Bone marrow (tissue), 2 donors: ENCODE measurements at regions not wholly inside any gene's neighbourhood (a gene's known extent, or its start where the extent isn't known, plus 50 kb on each side); places are given as distances from the start of the nearest gene placed in this dataset.

ENCODE experiments used
- DNase-seq, 2 donors: peaks; one replicate each; lab custom pipeline; 2025; lab: John Stamatoyannopoulos, UW

GRCh38 chr1:38402230-38402815 is 355.7 kb upstream of the POU3F1 start:
- no peak for DNase-seq

- no peak for DNase-seq
These were observed 350.0 kb upstream of the POU3F1 start for GRCh38 chr1:38396606-38397005.

DNA sequence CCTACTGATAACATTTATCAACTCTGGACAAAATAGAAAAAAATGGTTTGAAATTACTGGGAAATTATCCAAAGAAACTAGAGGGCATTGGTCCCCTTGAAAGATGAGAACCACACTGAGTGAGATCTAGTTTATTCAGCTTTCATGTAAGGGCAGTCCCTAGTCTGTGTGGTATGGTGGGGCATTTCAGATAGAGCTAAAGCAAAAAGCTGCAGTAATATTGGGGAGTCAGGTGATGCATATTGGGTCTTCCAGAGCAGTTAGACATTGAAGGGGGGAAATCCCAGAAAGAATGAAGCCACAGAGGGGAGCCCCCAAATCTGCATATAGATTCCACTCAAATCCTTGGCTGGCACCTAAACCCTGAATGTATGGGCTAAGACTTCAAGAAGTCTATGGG is 347.7 kb upstream of the POU3F1 start:
- no peak for DNase-seq

GRCh38 chr1:38392861-38393260 is 346.3 kb upstream of the POU3F1 start:
- DNase-seq = no peak

DNA sequence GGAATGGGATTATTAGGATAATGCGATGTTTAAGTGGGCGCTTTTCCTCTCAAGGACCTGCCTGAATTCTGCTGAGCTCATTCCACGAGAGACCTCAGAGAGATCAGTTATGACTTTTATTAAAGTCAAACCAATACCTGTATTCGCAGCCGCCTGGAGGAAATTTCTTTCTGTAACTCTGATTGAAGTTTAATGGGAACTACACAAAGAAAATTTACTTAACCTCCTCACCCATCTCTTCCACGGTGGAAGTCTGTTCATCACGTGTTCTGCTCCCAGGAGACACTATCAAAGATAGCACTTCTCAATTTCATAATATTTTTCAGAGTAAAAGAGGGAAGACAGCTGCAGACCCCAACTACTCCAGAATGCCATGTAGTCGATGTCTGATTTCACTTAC is 334.7 kb upstream of the POU3F1 start:
- no peak for DNase-seq

GRCh38 chr1:38376577-38376976 is 330.0 kb upstream of the POU3F1 start:
- DNase-seq = no peak

GRCh38 chr1:38375035-38375434 is 328.4 kb upstream of the POU3F1 start:
- DNase-seq = no peak

DNA sequence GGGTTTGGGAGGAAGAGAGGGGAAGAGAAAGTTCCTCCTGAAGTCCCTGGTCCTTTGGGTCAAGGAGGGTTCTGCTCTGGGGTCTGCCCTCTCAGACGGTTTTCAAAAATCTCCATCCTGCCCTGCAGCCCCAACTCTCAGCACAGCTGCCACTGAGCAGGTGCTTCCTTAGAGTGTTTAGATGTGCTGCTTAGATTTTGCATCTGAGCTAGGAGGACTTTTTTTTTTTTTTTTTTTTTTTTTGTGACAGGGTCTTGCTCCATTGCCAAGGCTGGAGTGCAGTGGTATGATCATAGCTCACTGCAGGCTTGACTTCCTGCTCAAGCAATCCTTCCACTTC is 324.9 kb upstream of the POU3F1 start:
- no peak for DNase-seq

DNA sequence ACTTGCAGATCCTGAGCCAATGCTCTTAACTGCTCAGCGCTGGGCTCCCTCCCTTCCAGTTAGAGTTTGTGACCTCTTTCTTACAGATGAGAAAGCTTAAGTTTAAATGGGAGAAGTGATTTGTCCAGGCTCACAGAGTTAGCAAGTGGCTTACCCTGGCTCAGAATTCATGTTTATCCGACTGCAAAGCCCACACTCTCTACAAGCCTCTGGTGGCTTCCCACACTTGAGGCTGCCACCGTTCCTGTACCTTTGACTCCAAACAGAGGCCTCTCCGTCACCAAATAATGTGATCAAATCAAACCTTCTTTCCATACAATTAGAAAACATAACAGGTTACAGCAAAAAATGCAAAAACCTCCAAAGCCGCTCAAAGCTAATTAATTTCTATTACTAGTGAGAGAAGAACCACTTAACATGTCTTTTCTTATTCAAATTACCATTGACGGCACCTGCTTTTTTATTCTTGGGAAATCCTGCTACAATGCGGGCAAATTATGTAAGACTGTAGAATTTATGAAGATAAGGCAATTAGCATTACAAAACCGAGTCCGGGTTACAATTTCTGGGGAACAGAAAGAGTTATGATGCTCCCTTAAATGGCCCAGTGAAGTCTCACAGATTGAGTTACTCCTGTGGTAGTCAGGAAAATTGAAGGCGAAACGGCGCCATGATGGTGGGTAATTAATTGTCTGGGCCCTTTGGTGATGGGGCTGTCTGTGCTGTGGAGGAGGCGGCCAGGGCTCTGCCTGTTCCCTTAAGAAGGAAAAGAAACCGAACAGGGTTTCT is 324.3 kb upstream of the POU3F1 start:
- no peak for DNase-seq

GRCh38 chr1:38365242-38365641 is 318.6 kb upstream of the POU3F1 start:
- DNase-seq = no peak

DNA sequence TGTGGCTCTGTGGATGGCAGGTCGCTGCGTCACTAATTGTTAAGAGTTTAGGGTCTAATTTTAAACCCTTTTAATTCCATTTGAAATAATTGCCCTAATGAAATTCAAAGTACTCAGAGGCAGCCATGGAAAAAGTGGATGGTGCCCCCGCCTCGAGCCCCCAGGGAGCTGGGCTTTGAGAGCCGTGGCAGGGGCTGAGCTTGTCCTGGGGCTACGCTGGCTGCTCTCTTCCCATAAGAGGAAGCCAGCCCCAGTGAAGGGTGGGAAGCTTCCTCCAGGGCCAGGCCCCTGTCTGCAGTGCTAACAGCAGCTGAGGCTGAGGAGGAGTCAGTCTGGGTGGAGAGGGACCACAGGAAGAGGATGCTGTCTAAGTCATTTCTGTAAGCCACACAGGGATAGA is 315.0 kb upstream of the POU3F1 start:
- DNase-seq = no peak

- DNase-seq = no peak
These were observed 314.2 kb upstream of the POU3F1 start for GRCh38 chr1:38360807-38361206.

DNA sequence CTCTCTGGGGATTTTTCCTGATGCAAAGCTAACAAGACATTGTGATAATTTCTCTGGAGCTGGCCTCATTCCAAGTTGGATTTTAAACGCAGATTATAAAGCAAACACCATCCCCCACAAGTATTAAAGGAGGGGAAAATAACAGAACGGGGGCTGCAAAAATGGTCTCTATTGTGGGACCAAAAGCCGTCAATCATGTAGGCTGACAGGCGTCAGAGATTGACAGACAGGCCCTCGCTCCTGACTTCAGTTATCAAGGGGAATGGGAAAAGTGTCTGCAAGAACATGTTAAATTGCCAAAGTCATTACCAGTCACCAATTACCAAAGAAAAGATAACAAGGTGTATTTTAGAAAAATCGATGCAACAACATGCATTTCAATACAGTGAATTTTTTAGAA is 307.4 kb upstream of the POU3F1 start:
- DNase-seq = no peak

DNA sequence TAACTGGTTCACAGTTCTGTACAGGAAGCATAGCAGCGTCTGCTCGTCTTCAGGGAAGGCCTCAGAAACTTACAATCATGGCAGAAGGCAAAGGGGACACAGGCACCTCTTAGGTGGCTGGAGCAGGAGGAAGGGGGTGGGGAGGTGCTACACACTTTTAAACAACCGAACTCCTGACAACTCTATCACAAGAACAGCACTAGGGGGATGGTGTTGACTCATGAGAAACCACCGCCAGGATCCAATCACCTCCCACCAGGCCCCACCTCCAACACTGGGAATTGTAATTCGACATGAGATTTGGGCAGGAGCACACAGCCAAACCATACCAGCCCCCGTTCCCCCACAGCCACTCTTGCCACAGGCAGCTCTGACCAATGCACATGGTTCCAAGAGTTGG is 306.3 kb upstream of the POU3F1 start:
- DNase-seq = no peak

DNA sequence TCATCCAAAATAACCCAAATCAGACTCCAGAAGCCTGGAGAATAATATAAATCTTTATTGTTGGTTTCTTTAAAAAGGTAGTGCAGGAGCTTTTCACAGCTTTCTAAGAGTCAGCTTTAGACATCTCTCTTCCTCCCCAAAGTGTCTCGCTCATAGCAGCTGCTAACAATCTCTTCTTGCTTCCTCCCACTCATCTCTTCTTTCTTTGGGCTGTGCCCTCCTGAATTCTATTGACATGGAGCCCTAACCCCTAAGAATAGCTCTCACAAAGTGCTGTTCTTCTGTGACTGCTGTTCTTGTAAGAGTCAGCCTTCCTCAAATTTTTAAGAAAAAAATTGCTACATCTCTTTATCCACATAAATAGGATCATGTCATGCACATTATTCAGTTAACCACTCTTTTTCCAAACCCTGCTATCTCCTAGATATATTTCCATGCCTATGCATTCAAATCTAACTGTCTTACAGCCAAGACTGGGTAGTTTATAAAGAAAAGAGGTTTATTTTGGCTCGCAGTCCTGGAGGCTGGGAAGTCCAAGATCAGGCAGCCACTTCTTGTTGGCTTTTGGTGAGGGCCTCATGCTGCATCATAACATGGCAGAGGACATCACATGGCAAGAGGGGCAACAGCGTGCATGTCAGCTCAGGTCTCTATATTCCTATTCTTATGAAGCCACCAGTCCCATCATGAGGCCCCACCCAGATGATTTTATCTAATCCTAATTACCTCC is 301.0 kb upstream of the POU3F1 start:
- DNase-seq = no peak

GRCh38 chr1:38344716-38345115 is 298.1 kb upstream of the POU3F1 start:
- no peak for DNase-seq

GRCh38 chr1:38341694-38342093 is 295.1 kb upstream of the POU3F1 start:
- no peak for DNase-seq

GRCh38 chr1:38340409-38340808 is 293.8 kb upstream of the POU3F1 start:
- no peak for DNase-seq

DNA sequence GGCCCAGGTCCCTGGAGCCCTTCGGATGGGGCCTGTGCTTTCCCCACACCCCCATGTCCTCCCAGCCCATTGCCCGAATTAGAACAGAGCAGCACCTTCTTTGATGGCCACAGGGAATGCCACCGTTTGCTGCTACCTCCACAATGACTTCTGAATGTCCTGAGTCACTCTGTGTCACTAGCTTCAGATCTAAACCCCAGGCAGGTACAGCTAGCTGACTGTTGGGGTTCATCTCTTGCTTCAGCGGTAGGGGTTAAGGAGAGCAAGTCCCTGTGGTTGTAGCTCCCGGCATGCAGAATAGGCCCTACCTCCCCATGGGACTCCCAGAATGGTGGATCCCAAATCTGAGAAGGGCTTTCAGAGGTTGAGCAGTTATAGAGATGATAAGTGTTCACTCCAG is 291.1 kb upstream of the POU3F1 start:
- no peak for DNase-seq

DNA sequence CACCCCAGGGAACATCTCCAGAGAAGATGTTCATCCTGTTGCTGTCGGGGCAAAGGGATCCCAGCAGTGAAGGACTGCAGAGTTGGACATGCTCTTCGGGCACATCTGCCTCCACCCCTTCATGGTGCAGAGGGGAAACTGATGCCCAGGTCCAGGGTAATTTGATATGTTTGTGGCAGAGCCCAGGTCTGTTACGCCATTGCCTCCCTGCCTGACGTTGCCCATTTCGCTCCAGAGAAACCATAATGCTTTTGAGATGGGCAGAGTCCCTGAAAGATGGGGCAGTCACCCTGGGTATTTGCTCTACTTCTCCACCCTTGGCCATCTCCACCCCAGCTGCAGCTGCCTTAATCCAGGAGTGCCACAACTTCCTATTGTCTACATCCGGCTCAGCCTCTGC is 290.4 kb upstream of the POU3F1 start:
- DNase-seq = no peak

- DNase-seq = no peak
These were observed 289.8 kb upstream of the POU3F1 start for GRCh38 chr1:38336301-38336923.

DNA sequence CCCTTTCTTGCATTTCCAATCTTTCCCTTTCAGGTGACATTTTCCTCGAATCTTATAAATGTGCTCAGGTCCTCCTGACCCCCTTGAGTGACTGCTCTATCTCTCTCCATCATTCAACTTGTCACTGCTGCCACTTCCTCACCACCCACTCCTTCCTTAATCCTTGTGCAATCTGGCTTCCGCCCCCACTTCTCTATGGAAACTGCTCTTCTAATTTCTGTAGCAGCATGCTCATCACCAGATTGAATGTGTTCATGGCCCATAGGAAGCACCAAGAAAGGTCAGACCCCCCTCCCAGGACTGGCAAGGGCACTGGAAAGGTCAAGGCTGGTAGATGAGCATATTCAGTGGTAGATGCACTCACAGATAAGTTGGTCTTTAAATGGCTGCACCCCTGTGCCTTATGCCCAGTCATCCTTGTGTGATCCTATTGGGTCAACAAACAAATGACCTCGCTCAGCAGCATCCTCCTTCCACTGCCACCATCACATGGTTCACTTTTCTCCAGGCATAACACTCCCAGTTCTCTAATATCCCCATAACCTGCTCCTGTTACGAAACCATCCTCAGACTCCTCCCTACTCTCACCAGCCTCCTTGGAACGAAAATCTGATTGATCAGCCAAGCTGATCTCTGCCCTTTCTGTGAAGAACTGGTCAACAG is 288.5 kb upstream of the POU3F1 start:
- no peak for DNase-seq
